Body of pancreas (tissue), 4 donors: ENCODE measurements at regions not wholly inside any gene's neighbourhood (a gene's known extent, or its start where the extent isn't known, plus 50 kb on each side); places are given as distances from the start of the nearest gene placed in this dataset.

Experiments
- ATAC-seq: fragments of 150-250 bp; one replicate; pipeline ENCODE4 v1.9.1; 2016
- DNase-seq, 4 donors: peaks; one replicate each; pipeline ENCODE4 v3.0.0-alpha.2; 2019
- H3K27ac ChIP-seq, 4 donors: fragments of 200-600 bp; sonication (generic); 1 replicate in 3 of 4; 2 replicates in 1 of 4; pipeline versions ENCODE4 v1.5.1 to v1.6.1; 2016 to 2019; ENCODE audit warnings: mild to moderate bottlenecking in 1 of 4, mixed read lengths in 1 of 4, moderate library complexity in 1 of 4
- H3K27me3 ChIP-seq, 2 donors: fragments of 200-600 bp; sonication (generic); one replicate each; pipeline ENCODE4 v1.6.0; 2016; ENCODE audit warnings: mild to moderate bottlenecking in 1 of 2
- H3K36me3 ChIP-seq, 2 donors: fragments of 200-600 bp; sonication (generic); replicated peaks in 1 of 2; 2 replicates each; pipeline ENCODE4 v1.5.1; 2016; ENCODE audit warnings: low read depth in 2 of 2; ENCODE audit not compliant: insufficient read depth in 1 of 2
- H3K4me1 ChIP-seq: fragments of 200-600 bp; sonication (generic); one replicate; pipeline ENCODE4 v1.6.0; 2016
- H3K4me3 ChIP-seq, 2 donors: fragments of 200-600 bp; sonication (generic); 1 replicate in 1 of 2; 2 replicates in 1 of 2; pipeline ENCODE4 v1.5.1; 2016 to 2019
- H3K9me3 ChIP-seq, 3 donors: fragments of 200-600 bp; sonication (generic); 1 replicate in 2 of 3; 2 replicates in 1 of 3; pipeline ENCODE4 v1.5.1; 2016
- POLR2A ChIP-seq, 3 donors: fragments of 450-650 bp; IDR thresholded peaks; one replicate each; pipeline ENCODE4 v1.6.1; 2016; ENCODE audit warnings: antibody characterized with exemption in 3 of 3, mild to moderate bottlenecking in 2 of 3
- WGBS, 2 donors: methylation state at CpG; one replicate each; pipeline ENCODE4 v1.1.5; 2017; 5-methylcytosine and 5-hydroxymethylcytosine counted together
- intact Hi-C: fragments of 100-400 bp; cut with DNase I; formaldehyde crosslinking; loops from one replicate; pipeline ENCODE4 v1.15.1; 2023
- TF ChIP-seq, protein P1 (sequence below), 7 experiments: fragments of 450-650 bp in 4 of 7; fragments of 200-600 bp in 3 of 7; sonication (generic) in 3 of 7; IDR thresholded peaks; one replicate each; pipeline ENCODE4 v1.5.1; 2016 to 2019; ENCODE audit warnings: antibody characterized with exemption in 7 of 7

DNA sequence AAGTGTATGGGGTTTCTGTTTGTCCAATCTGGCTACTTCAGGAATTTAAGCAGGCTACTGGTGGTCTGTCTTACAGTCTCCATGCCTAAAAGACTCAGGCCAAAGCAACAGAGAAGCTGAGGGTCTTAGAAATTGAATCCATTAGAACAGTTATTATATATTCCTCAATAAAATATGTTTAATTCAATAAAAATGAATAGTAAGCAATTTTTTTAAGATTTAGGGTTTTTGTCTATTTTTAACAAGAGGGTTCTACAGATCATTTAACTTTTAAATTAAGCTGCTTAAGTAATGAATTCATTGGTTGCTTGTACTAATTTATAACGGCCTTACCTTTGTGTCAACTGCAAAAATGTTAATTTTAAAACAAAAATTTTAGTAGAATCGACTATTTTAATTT is 832.6 kb upstream of the SLC39A10 start:
- no peak for TF ChIP-seq POLR2A (IDR thresholded peaks at IDR 0.05)
- TF ChIP-seq, protein P1, sequence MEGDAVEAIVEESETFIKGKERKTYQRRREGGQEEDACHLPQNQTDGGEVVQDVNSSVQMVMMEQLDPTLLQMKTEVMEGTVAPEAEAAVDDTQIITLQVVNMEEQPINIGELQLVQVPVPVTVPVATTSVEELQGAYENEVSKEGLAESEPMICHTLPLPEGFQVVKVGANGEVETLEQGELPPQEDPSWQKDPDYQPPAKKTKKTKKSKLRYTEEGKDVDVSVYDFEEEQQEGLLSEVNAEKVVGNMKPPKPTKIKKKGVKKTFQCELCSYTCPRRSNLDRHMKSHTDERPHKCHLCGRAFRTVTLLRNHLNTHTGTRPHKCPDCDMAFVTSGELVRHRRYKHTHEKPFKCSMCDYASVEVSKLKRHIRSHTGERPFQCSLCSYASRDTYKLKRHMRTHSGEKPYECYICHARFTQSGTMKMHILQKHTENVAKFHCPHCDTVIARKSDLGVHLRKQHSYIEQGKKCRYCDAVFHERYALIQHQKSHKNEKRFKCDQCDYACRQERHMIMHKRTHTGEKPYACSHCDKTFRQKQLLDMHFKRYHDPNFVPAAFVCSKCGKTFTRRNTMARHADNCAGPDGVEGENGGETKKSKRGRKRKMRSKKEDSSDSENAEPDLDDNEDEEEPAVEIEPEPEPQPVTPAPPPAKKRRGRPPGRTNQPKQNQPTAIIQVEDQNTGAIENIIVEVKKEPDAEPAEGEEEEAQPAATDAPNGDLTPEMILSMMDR (IDR thresholded peaks at IDR 0.05), result no peak
- ATAC-seq, result no peak
- no peak for DNase-seq
- no peaks in the 10 kb centered on the region for H3K27me3 ChIP-seq
- 31 to 39% methylated on average over 2 of the region's 2 CpGs for WGBS, 2 donors
- H3K36me3 ChIP-seq, result no peaks in the 10 kb centered on the region
- intact Hi-C loops, result no loop called here
- H3K27ac ChIP-seq, result no peak overlapping the region
- H3K4me3 ChIP-seq, result no peak overlapping the region
- no peaks in the 10 kb centered on the region for H3K4me1 ChIP-seq
- H3K9me3 ChIP-seq, result no peaks in the 10 kb centered on the region

DNA sequence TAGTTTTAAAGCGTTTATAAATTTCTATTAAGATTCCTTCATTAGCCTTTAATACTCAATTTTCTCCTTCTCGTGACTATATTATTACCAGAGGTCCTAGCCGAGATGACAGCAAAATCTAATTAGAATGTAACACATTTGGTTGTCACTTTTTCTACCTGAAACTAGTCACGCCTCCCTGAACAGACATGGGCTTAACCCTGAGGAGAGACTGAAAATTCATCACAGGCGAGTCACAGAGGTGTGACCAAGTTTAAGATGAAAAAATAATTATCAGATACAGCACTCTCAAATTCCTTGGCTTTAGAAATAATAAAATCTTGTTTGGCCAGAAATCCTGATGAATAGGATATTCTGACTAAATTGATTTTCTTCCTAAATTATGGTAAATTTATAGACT is 834.4 kb upstream of the SLC39A10 start:
- H3K9me3 ChIP-seq, result no peaks in the 10 kb centered on the region
- DNase-seq (no peak), ATAC-seq (no peak)
- H3K4me1 ChIP-seq, result no peaks in the 10 kb centered on the region
- intact Hi-C loops, result no loop called here
- H3K36me3 ChIP-seq, result no peaks in the 10 kb centered on the region
- H3K27me3 ChIP-seq, result no peaks in the 10 kb centered on the region
- H3K27ac ChIP-seq, result no peak overlapping the region
- 55 to 58% methylated on average over 5 of the region's 5 CpGs for WGBS, 2 donors
- H3K4me3 ChIP-seq, result no peak overlapping the region
- TF ChIP-seq POLR2A (IDR thresholded peaks at IDR 0.05), result no peak
- TF ChIP-seq, protein P1 (IDR thresholded peaks at IDR 0.05), result no peak

- 0% methylated on average over 1 of the region's 1 CpG for WGBS, 2 donors
- intact Hi-C loops, result no loop called here
These were observed 834.9 kb upstream of the SLC39A10 start for GRCh38 chr2:194822097-194822496.

GRCh38 chr2:194819367-194819766 is 837.7 kb upstream of the SLC39A10 start:
- H3K4me1 ChIP-seq, result no peaks in the 10 kb centered on the region
- H3K9me3 ChIP-seq, result no peaks in the 10 kb centered on the region
- intact Hi-C loops, result no loop called here
- ATAC-seq (no peak), DNase-seq (no peak)
- H3K27me3 ChIP-seq, result no peaks in the 10 kb centered on the region
- no peak overlapping the region for H3K27ac ChIP-seq
- no peak for TF ChIP-seq POLR2A (IDR thresholded peaks at IDR 0.05)
- TF ChIP-seq, protein P1 (IDR thresholded peaks at IDR 0.05), result no peak
- H3K36me3 ChIP-seq, result no peaks in the 10 kb centered on the region
- H3K4me3 ChIP-seq, result no peak overlapping the region

More at GRCh38 chr2:194822097-194822496, 834.9 kb upstream of the SLC39A10 start:
- no peak overlapping the region for H3K27ac ChIP-seq
- no peaks in the 10 kb centered on the region for H3K9me3 ChIP-seq
- no peaks in the 10 kb centered on the region for H3K4me1 ChIP-seq
- no peak for DNase-seq
- TF ChIP-seq, protein P1 (IDR thresholded peaks at IDR 0.05), result no peak
- no peak for TF ChIP-seq POLR2A (IDR thresholded peaks at IDR 0.05)
- no peak for ATAC-seq
- no peak overlapping the region for H3K4me3 ChIP-seq
- no peaks in the 10 kb centered on the region for H3K36me3 ChIP-seq
- no peaks in the 10 kb centered on the region for H3K27me3 ChIP-seq

GRCh38 chr2:194815475-194815874 is 841.6 kb upstream of the SLC39A10 start:
- no peak for DNase-seq
- TF ChIP-seq POLR2A (IDR thresholded peaks at IDR 0.05), result no peak
- TF ChIP-seq, protein P1 (IDR thresholded peaks at IDR 0.05), result no peak

More at GRCh38 chr2:194815475-194815874, 841.6 kb upstream of the SLC39A10 start:
- ATAC-seq, result no peak
- no peak overlapping the region for H3K4me3 ChIP-seq
- no peaks in the 10 kb centered on the region for H3K9me3 ChIP-seq
- H3K27ac ChIP-seq, result no peak overlapping the region
- H3K27me3 ChIP-seq, result no peaks in the 10 kb centered on the region
- intact Hi-C loops, result no loop called here
- no peaks in the 10 kb centered on the region for H3K36me3 ChIP-seq
- H3K4me1 ChIP-seq, result no peaks in the 10 kb centered on the region
